ENCODE measurements at regions not wholly inside any gene's neighbourhood (a gene's known extent, or its start where the extent isn't known, plus 50 kb on each side); places are given as distances from the start of the nearest gene placed in this dataset.

- DNase-seq (ENCODE audit: low read depth, low spot score) = no peak
Measured at GRCh38 chr12:90151491-90152015, 442.9 kb upstream of the ATP2B1 start.

- DNase-seq (ENCODE audit: low read depth, low spot score) = no peak
Measured at GRCh38 chr12:90149453-90149852, 440.8 kb upstream of the ATP2B1 start.

- DNase-seq (ENCODE audit: low read depth, low spot score) = no peak
Measured at GRCh38 chr12:90129366-90130030, 420.9 kb upstream of the ATP2B1 start.

GRCh38 chr12:90128526-90128925 lies 419.9 kb upstream of the ATP2B1 start:
- no peak for DNase-seq (ENCODE audit: low read depth, low spot score)

- DNase-seq (ENCODE audit: low read depth, low spot score) = no peak
Measured at GRCh38 chr12:90126125-90126524, 417.5 kb upstream of the ATP2B1 start.

GRCh38 chr12:90124914-90125313 lies 416.3 kb upstream of the ATP2B1 start:
- no peak for DNase-seq (ENCODE audit: low read depth, low spot score)

GRCh38 chr12:90124289-90124688 lies 415.7 kb upstream of the ATP2B1 start:
- DNase-seq (ENCODE audit: low read depth, low spot score) = no peak

- DNase-seq (ENCODE audit: low read depth, low spot score) = no peak
Measured at GRCh38 chr12:90122681-90123080, 414.0 kb upstream of the ATP2B1 start.

GRCh38 chr12:90120627-90121026 lies 412.0 kb upstream of the ATP2B1 start:
- no peak for DNase-seq (ENCODE audit: low read depth, low spot score)

GRCh38 chr12:90112666-90113065 lies 404.0 kb upstream of the ATP2B1 start:
- no peak for DNase-seq (ENCODE audit: low read depth, low spot score)

GRCh38 chr12:90111791-90112580 lies 403.3 kb upstream of the ATP2B1 start:
- no peak for DNase-seq (ENCODE audit: low read depth, low spot score)

- no peak for DNase-seq (ENCODE audit: low read depth, low spot score)
Measured at GRCh38 chr12:90106568-90106967, 397.9 kb upstream of the ATP2B1 start.

- DNase-seq (ENCODE audit: low read depth, low spot score) = no peak
Measured at GRCh38 chr12:90102957-90103652, 394.5 kb upstream of the ATP2B1 start.

GRCh38 chr12:90100579-90100978 lies 391.9 kb upstream of the ATP2B1 start:
- no peak for DNase-seq (ENCODE audit: low read depth, low spot score)

- no peak for DNase-seq (ENCODE audit: low read depth, low spot score)
Measured at GRCh38 chr12:90099288-90099687, 390.6 kb upstream of the ATP2B1 start.

- DNase-seq (ENCODE audit: low read depth, low spot score) = no peak
Measured at GRCh38 chr12:90098132-90098779, 389.6 kb upstream of the ATP2B1 start.

GRCh38 chr12:90091809-90092208 lies 383.2 kb upstream of the ATP2B1 start:
- no peak for DNase-seq (ENCODE audit: low read depth, low spot score)

- DNase-seq (ENCODE audit: low read depth, low spot score) = no peak
Measured at GRCh38 chr12:90090929-90091651, 382.5 kb upstream of the ATP2B1 start.

GRCh38 chr12:90086281-90086680 lies 377.6 kb upstream of the ATP2B1 start:
- no peak for DNase-seq (ENCODE audit: low read depth, low spot score)

GRCh38 chr12:90085494-90086274 lies 377.0 kb upstream of the ATP2B1 start:
- DNase-seq (ENCODE audit: low read depth, low spot score) = no peak

Data from activated CD4-positive, CD25-positive, alpha-beta regulatory T cell treated with anti-CD3 and anti-CD28 coated beads, Interleukin-2, amount 50 U/mL, for 16 hours (primary cell).